Upper lobe of left lung (tissue), 4 donors: ENCODE measurements at regions not wholly inside any gene's neighbourhood (a gene's known extent, or its start where the extent isn't known, plus 50 kb on each side); places are given as distances from the start of the nearest gene placed in this dataset.

Experiments
- EP300 ChIP-seq, 4 donors: sonication (generic); formaldehyde crosslinking; IDR thresholded peaks; one replicate each; pipeline ENCODE4 v1.5.1; 2017; ENCODE audit warnings: antibody characterized with exemption in 4 of 4, control low read depth in 2 of 4
- POLR2AphosphoS5 ChIP-seq, 2 donors: sonication (generic); formaldehyde crosslinking; IDR thresholded peaks; one replicate each; pipeline ENCODE4 v1.5.1; 2017; ENCODE audit warnings: antibody characterized with exemption in 2 of 2
- TF ChIP-seq, protein P1 (sequence below), 6 experiments: fragments of 450-650 bp in 4 of 6; fragments of 200-600 bp in 2 of 6; sonication (generic) in 2 of 6; IDR thresholded peaks; one replicate each; pipeline ENCODE4 v1.5.1; 2016 to 2019; ENCODE audit warnings: antibody characterized with exemption in 6 of 6

DNA sequence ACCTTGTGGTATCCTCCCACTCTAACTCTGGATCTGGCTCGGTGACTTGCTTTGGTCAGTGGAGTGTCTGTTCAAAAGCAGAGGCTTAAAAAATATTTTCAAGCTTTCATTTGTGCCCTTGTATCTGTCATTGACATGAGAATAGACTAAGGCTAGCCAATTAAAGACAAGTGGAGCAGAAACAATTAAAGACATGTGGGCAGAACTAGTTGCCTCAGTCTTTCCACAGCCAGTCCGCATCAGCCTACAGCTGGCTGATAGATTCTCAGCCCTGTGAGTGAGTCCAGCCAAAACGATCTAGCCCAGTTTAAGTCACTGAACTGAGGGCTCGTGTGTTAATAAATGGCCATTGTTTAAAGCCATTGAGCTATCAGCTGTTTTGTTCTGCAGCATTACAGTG is 185.2 kb upstream of the DGKB start:
- TF ChIP-seq, protein P1, sequence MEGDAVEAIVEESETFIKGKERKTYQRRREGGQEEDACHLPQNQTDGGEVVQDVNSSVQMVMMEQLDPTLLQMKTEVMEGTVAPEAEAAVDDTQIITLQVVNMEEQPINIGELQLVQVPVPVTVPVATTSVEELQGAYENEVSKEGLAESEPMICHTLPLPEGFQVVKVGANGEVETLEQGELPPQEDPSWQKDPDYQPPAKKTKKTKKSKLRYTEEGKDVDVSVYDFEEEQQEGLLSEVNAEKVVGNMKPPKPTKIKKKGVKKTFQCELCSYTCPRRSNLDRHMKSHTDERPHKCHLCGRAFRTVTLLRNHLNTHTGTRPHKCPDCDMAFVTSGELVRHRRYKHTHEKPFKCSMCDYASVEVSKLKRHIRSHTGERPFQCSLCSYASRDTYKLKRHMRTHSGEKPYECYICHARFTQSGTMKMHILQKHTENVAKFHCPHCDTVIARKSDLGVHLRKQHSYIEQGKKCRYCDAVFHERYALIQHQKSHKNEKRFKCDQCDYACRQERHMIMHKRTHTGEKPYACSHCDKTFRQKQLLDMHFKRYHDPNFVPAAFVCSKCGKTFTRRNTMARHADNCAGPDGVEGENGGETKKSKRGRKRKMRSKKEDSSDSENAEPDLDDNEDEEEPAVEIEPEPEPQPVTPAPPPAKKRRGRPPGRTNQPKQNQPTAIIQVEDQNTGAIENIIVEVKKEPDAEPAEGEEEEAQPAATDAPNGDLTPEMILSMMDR (IDR thresholded peaks at IDR 0.05) = no peak
- TF ChIP-seq EP300 (IDR thresholded peaks at IDR 0.05) = no peak
- no peak for TF ChIP-seq POLR2AphosphoS5 (IDR thresholded peaks at IDR 0.05)
